A673 (cell line): ENCODE measurements at regions not wholly inside any gene's neighbourhood (a gene's known extent, or its start where the extent isn't known, plus 50 kb on each side); places are given as distances from the start of the nearest gene placed in this dataset.

ENCODE experiments used
- BruUV-seq: library from RNA; stranded (reverse); fragments of 400-500 nt; replicated peaks from 2 replicates; lab custom pipeline; 2021; lab: Mats Ljungman, UMichigan
- CTCF ChIA-PET: fragments of 300-600 bp; sonication (Branson Sonifier 250); formaldehyde crosslinking; loops from one replicate; lab custom pipeline; 2022; ENCODE audit warnings: antibody characterized with exemption; lab: Charles Lee
- POLR2A ChIA-PET: fragments of 300-600 bp; sonication (Branson Sonifier 250); formaldehyde crosslinking; loops from one replicate; lab custom pipeline; 2022; ENCODE audit warnings: antibody characterized with exemption; ENCODE audit not compliant: low non-redundant PET; lab: Charles Lee
- DNase-seq: peaks from one replicate; pipeline ENCODE4 v3.0.0-alpha.2; 2015; ENCODE audit warnings: low spot score
- H3K27ac ChIP-seq: fragments of 200-600 bp; sonication (generic); 2 replicates; pipeline ENCODE4 v1.5.1; 2016; ENCODE audit warnings: mixed run types, low read depth, mild to moderate bottlenecking, mixed read lengths, antibody characterized with exemption, low read length; ENCODE audit not compliant: poor library complexity, severe bottlenecking
- H3K27me3 ChIP-seq: fragments of 200-600 bp; sonication (generic); replicated peaks from 2 replicates; pipeline ENCODE4 v1.6.1; 2017; ENCODE audit warnings: mixed run types, low read depth, mild to moderate bottlenecking, mixed read lengths, antibody characterized with exemption, low read length; ENCODE audit not compliant: insufficient read depth, poor library complexity
- H3K36me3 ChIP-seq: fragments of 200-600 bp; sonication (generic); 2 replicates; pipeline ENCODE4 v1.6.1; 2016; ENCODE audit warnings: mixed run types, mild to moderate bottlenecking, mixed read lengths, antibody characterized with exemption, low read length; ENCODE audit not compliant: insufficient read depth, poor library complexity, severe bottlenecking
- H3K4me1 ChIP-seq: fragments of 200-600 bp; sonication (generic); 2 replicates; pipeline ENCODE4 v1.6.1; 2017; ENCODE audit warnings: mixed run types, mild to moderate bottlenecking, mixed read lengths, antibody characterized with exemption, low read length; ENCODE audit not compliant: insufficient read depth, poor library complexity, severe bottlenecking
- H3K4me3 ChIP-seq: fragments of 200-600 bp; sonication (generic); 2 replicates; pipeline ENCODE4 v1.5.1; 2016; ENCODE audit warnings: low read depth, mixed run types, mild to moderate bottlenecking, mixed read lengths, low read length; ENCODE audit not compliant: poor library complexity, severe bottlenecking
- H3K9me3 ChIP-seq: fragments of 200-600 bp; sonication (generic); 2 replicates; pipeline ENCODE4 v1.6.1; 2016; ENCODE audit warnings: mixed run types, low read depth, mild to moderate bottlenecking, mixed read lengths, antibody characterized with exemption, low read length; ENCODE audit not compliant: poor library complexity, severe bottlenecking
- EZH2 ChIP-seq: fragments of 200-600 bp; sonication (generic); IDR thresholded peaks from 2 replicates; pipeline ENCODE4 v1.6.1; 2017; ENCODE audit warnings: borderline replicate concordance, low read depth, mild to moderate bottlenecking, mixed read lengths, antibody characterized with exemption, low read length; ENCODE audit not compliant: poor library complexity, severe bottlenecking
- intact Hi-C: fragments of 100-400 bp; cut with micrococcal nuclease; formaldehyde crosslinking; loops from one replicate; pipeline ENCODE4 v1.10.0; 2022; ENCODE audit not compliant: unreplicated experiment
- TF ChIP-seq, protein P1 (sequence below): fragments of 300-800, 200-600 bp; sonication (generic); conservative IDR thresholded peaks from 2 replicates; pipeline ENCODE4 v1.5.1; 2017; ENCODE audit warnings: low read depth, mild to moderate bottlenecking, antibody characterized with exemption, low read length, moderate library complexity, mixed read lengths

- Histone ChIP-seq H3K4me3 (no peak overlapping the region), H3K27ac (no peak overlapping the region), H3K36me3 (no peaks in the 10 kb centered on the region), H3K27me3 (no peaks in the 10 kb centered on the region), H3K4me1 (no peaks in the 10 kb centered on the region), H3K9me3 (no peaks in the 10 kb centered on the region)
- TF ChIP-seq EZH2, result no peak
- TF ChIP-seq, protein P1, sequence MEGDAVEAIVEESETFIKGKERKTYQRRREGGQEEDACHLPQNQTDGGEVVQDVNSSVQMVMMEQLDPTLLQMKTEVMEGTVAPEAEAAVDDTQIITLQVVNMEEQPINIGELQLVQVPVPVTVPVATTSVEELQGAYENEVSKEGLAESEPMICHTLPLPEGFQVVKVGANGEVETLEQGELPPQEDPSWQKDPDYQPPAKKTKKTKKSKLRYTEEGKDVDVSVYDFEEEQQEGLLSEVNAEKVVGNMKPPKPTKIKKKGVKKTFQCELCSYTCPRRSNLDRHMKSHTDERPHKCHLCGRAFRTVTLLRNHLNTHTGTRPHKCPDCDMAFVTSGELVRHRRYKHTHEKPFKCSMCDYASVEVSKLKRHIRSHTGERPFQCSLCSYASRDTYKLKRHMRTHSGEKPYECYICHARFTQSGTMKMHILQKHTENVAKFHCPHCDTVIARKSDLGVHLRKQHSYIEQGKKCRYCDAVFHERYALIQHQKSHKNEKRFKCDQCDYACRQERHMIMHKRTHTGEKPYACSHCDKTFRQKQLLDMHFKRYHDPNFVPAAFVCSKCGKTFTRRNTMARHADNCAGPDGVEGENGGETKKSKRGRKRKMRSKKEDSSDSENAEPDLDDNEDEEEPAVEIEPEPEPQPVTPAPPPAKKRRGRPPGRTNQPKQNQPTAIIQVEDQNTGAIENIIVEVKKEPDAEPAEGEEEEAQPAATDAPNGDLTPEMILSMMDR, result no peak
- ChIA-PET CTCF (no interaction called here), POLR2A (no interaction called here)
- BruUV-seq, result no TSS peak
- intact Hi-C loops, result no loop called here
- no peak for DNase-seq
Observed at GRCh38 chr12:111225307-111225706, 143.6 kb downstream of the PHETA1 start.

DNA sequence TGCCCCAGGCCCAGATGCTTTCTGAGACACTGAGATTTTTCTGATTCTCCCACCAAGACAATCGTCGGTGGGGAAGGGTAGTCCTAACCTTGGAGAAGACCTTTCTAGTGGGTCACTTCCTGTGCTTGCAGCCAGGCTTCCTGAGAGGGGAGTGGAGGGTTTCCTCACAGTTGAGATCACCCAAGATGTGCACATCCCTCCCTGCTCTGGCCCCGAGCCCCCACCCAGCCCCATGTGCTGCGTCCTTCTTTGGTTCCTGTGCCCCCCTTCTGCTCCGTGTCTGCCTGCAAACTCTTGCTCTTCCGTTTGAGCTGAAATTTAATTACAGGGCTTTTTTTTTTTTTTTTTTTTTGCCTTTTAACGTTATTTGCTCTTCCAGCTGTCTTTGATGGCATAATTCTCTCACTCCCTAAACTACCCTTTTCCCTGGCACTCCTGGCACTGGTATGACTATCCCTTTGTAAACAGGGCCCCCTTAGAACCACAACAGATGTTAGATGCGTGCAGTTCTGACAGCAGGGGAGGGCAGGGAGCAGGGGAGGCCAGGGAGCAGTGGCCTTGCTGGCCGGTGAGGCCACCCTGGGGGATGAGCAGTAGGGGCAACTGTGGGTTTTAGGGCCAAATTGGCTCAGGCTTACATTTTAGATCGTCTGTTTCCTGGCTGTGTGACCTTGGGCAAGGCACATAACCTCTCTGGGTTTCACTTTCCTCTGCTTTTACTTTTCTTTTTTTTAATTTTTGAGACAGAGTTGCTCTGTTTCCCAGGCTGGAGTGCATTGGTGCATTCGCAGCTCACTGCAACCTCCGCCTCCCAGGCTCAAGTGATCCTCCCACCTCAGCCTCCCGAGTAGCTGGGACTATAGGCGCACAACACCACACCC, 144.5 kb downstream of the PHETA1 start:
- H3K4me3 ChIP-seq, result no peak overlapping the region
- no peaks in the 10 kb centered on the region for H3K4me1 ChIP-seq
- no peak overlapping the region for H3K27ac ChIP-seq
- ChIA-PET CTCF (no interaction called here), POLR2A (no interaction called here)
- no peaks in the 10 kb centered on the region for H3K9me3 ChIP-seq
- intact Hi-C loops, result no loop called here
- H3K36me3 ChIP-seq, result no peaks in the 10 kb centered on the region
- H3K27me3 ChIP-seq, result no peaks in the 10 kb centered on the region
- TF ChIP-seq, protein P1, result no peak
- no peak for TF ChIP-seq EZH2
- no TSS peak for BruUV-seq
- DNase-seq, result no peak

DNA sequence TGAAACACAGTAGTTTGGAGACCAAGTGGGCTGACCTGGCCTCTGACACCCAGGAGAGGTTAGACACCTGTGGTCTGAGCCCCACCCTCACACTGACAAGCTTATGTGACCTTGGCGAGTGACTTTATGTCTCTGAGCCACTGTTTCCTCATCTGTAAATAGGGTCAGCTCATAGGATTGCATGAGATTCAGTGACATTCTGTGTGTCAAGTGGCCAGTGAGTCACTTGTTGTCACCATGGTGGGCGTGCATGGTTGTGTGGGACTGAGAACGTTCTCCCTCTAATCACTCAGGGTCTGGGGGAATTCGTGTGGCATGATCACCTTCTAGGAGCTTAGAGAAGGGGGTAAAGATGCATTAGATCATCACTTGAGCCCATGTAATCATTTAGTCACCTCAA, 146.4 kb downstream of the PHETA1 start:
- no TSS peak for BruUV-seq
- H3K4me1 ChIP-seq, result no peaks in the 10 kb centered on the region
- POLR2A ChIA-PET, result no interaction called here
- H3K27ac ChIP-seq, result no peak overlapping the region
- TF ChIP-seq EZH2, result no peak
- TF ChIP-seq, protein P1, result no peak
- H3K27me3 ChIP-seq, result no peaks in the 10 kb centered on the region
- H3K4me3 ChIP-seq, result no peak overlapping the region
- no peaks in the 10 kb centered on the region for H3K36me3 ChIP-seq
- no peak for DNase-seq
- CTCF ChIA-PET, result no interaction called here
- intact Hi-C loops, result no loop called here
- H3K9me3 ChIP-seq, result no peaks in the 10 kb centered on the region
